GM23338 (cell line): ENCODE measurements at regions not wholly inside any gene's neighbourhood (a gene's known extent, or its start where the extent isn't known, plus 50 kb on each side); places are given as distances from the start of the nearest gene placed in this dataset.

Experiments used
- EZH2 ChIP-seq: fragments of 200-600 bp; sonication (generic); IDR thresholded peaks from one replicate; pipeline ENCODE4 v1.8.0; 2017; ENCODE audit warnings: antibody characterized with exemption, mild to moderate bottlenecking, low read depth; ENCODE audit not compliant: unreplicated experiment
- EZH2phosphoT487 ChIP-seq: fragments of 200-600 bp; sonication (generic); IDR thresholded peaks from one replicate; pipeline ENCODE4 v1.8.1; 2018; ENCODE audit warnings: antibody characterized with exemption; ENCODE audit not compliant: unreplicated experiment
- POLR2AphosphoS5 ChIP-seq: IDR thresholded peaks from 2 replicates; pipeline ENCODE4 v1.6.1; 2016; ENCODE audit warnings: antibody characterized with exemption, low read depth
- TF ChIP-seq, protein P1 (sequence below), 2 experiments: fragments of 200-600 bp in 1 of 2; sonication (generic) in 1 of 2; conservative IDR thresholded peaks; 2 replicates each; pipeline versions ENCODE4 v1.5.1 to v1.6.1; 2016 to 2017; ENCODE audit warnings: antibody characterized with exemption in 2 of 2, low read depth in 2 of 2, mild to moderate bottlenecking in 2 of 2, moderate library complexity in 1 of 2
- TF ChIP-seq, protein P2 (sequence below): IDR thresholded peaks from 2 replicates; pipeline ENCODE4 v1.6.1; 2016; ENCODE audit warnings: antibody characterized with exemption
- TF ChIP-seq, protein P3 (sequence below): IDR thresholded peaks from one replicate; pipeline ENCODE4 v1.6.1; 2018; ENCODE audit warnings: antibody characterized with exemption; ENCODE audit not compliant: unreplicated experiment

DNA sequence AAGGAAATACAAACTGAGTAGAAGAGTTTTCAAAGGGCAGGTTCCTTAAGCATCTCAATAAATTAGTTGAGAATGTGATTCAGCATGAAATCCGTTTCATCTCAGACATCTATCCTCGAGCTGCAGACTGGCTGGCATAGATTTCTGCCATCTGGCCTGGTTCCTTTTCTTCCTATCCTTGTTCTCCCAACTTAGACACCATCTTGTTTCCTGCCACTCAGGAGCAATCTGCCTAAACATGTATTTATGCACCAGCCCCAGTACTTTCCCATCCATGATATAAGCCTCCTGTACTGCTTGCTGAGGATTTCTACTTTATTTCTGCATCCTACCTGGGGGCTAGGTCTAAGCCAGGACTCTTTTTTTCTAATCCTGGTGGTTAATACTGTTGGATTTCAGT is 359.1 kb upstream of the C11orf87 start:
- TF ChIP-seq EZH2 = no peak
- no peak for TF ChIP-seq POLR2AphosphoS5
- TF ChIP-seq, protein P1, sequence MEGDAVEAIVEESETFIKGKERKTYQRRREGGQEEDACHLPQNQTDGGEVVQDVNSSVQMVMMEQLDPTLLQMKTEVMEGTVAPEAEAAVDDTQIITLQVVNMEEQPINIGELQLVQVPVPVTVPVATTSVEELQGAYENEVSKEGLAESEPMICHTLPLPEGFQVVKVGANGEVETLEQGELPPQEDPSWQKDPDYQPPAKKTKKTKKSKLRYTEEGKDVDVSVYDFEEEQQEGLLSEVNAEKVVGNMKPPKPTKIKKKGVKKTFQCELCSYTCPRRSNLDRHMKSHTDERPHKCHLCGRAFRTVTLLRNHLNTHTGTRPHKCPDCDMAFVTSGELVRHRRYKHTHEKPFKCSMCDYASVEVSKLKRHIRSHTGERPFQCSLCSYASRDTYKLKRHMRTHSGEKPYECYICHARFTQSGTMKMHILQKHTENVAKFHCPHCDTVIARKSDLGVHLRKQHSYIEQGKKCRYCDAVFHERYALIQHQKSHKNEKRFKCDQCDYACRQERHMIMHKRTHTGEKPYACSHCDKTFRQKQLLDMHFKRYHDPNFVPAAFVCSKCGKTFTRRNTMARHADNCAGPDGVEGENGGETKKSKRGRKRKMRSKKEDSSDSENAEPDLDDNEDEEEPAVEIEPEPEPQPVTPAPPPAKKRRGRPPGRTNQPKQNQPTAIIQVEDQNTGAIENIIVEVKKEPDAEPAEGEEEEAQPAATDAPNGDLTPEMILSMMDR (conservative IDR thresholded peaks at IDR 0.05; ENCODE audit: low read depth in 2 of 2) = no peak
- TF ChIP-seq, protein P2, sequence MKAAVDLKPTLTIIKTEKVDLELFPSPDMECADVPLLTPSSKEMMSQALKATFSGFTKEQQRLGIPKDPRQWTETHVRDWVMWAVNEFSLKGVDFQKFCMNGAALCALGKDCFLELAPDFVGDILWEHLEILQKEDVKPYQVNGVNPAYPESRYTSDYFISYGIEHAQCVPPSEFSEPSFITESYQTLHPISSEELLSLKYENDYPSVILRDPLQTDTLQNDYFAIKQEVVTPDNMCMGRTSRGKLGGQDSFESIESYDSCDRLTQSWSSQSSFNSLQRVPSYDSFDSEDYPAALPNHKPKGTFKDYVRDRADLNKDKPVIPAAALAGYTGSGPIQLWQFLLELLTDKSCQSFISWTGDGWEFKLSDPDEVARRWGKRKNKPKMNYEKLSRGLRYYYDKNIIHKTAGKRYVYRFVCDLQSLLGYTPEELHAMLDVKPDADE = no peak
- no peak for TF ChIP-seq EZH2phosphoT487
- TF ChIP-seq, protein P3, sequence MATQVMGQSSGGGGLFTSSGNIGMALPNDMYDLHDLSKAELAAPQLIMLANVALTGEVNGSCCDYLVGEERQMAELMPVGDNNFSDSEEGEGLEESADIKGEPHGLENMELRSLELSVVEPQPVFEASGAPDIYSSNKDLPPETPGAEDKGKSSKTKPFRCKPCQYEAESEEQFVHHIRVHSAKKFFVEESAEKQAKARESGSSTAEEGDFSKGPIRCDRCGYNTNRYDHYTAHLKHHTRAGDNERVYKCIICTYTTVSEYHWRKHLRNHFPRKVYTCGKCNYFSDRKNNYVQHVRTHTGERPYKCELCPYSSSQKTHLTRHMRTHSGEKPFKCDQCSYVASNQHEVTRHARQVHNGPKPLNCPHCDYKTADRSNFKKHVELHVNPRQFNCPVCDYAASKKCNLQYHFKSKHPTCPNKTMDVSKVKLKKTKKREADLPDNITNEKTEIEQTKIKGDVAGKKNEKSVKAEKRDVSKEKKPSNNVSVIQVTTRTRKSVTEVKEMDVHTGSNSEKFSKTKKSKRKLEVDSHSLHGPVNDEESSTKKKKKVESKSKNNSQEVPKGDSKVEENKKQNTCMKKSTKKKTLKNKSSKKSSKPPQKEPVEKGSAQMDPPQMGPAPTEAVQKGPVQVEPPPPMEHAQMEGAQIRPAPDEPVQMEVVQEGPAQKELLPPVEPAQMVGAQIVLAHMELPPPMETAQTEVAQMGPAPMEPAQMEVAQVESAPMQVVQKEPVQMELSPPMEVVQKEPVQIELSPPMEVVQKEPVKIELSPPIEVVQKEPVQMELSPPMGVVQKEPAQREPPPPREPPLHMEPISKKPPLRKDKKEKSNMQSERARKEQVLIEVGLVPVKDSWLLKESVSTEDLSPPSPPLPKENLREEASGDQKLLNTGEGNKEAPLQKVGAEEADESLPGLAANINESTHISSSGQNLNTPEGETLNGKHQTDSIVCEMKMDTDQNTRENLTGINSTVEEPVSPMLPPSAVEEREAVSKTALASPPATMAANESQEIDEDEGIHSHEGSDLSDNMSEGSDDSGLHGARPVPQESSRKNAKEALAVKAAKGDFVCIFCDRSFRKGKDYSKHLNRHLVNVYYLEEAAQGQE = no peak
